H9 (cell line): ENCODE measurements at regions not wholly inside any gene's neighbourhood (a gene's known extent, or its start where the extent isn't known, plus 50 kb on each side); places are given as distances from the start of the nearest gene placed in this dataset.

Source experiments
- DNase-seq: peaks from one replicate; pipeline ENCODE4 v3.0.0-alpha.2; 2017
- H2AFZ ChIP-seq: one replicate; pipeline ENCODE4 v1.6.1; 2013; ENCODE audit warnings: mild to moderate bottlenecking, low read length, control low read depth, moderate library complexity
- H2AK5ac ChIP-seq: 2 replicates; pipeline ENCODE4 v1.6.1; 2013; ENCODE audit warnings: low read length, control low read depth, mixed read lengths; ENCODE audit not compliant: insufficient read length
- H2BK120ac ChIP-seq: one replicate; pipeline ENCODE4 v1.6.1; 2013; ENCODE audit warnings: low read depth, mild to moderate bottlenecking, low read length, control low read depth, inconsistent platforms; ENCODE audit not compliant: poor library complexity, severe bottlenecking
- H2BK12ac ChIP-seq: 2 replicates; pipeline ENCODE4 v1.6.1; 2013; ENCODE audit warnings: low read length, control low read depth, mixed read lengths, low read depth; ENCODE audit not compliant: insufficient read length
- H2BK15ac ChIP-seq: 2 replicates; pipeline ENCODE4 v1.6.1; 2013; ENCODE audit warnings: low read depth, low read length, control low read depth
- H2BK20ac ChIP-seq: one replicate; pipeline ENCODE4 v1.6.1; 2013; ENCODE audit warnings: low read depth, mild to moderate bottlenecking, low read length, control low read depth, inconsistent platforms; ENCODE audit not compliant: poor library complexity, severe bottlenecking
- H2BK5ac ChIP-seq: 2 replicates; pipeline ENCODE4 v1.6.1; 2013; ENCODE audit warnings: low read length, control low read depth, mixed read lengths; ENCODE audit not compliant: insufficient read length
- H3K14ac ChIP-seq: 2 replicates; pipeline ENCODE4 v1.6.1; 2013; ENCODE audit warnings: low read length, control low read depth; ENCODE audit not compliant: insufficient read depth
- H3K18ac ChIP-seq: 2 replicates; pipeline ENCODE4 v1.6.1; 2013; ENCODE audit warnings: low read depth, mild to moderate bottlenecking, mixed read lengths, low read length, control low read depth; ENCODE audit not compliant: insufficient read length
- H3K23ac ChIP-seq: 2 replicates; pipeline ENCODE4 v1.6.1; 2013; ENCODE audit warnings: low read length, control low read depth, mixed read lengths, low read depth; ENCODE audit not compliant: insufficient read length
- H3K23me2 ChIP-seq: 2 replicates; pipeline ENCODE4 v1.6.1; 2013; ENCODE audit warnings: low read depth, mild to moderate bottlenecking, mixed read lengths, low read length, control low read depth; ENCODE audit not compliant: insufficient read length, poor library complexity, severe bottlenecking
- H3K27ac ChIP-seq: 2 replicates; pipeline ENCODE4 v1.5.1; 2013; ENCODE audit warnings: low read length, control low read depth, mixed read lengths, low read depth; ENCODE audit not compliant: insufficient read length
- H3K27me3 ChIP-seq: 2 replicates; pipeline ENCODE4 v1.6.1; 2013; ENCODE audit warnings: low read length, control low read depth, inconsistent platforms; ENCODE audit not compliant: insufficient read depth
- H3K4ac ChIP-seq: 2 replicates; pipeline ENCODE4 v1.6.1; 2013; ENCODE audit warnings: low read depth, mild to moderate bottlenecking, control low read depth, inconsistent platforms, low read length, moderate library complexity
- H3K4me1 ChIP-seq: 2 replicates; pipeline ENCODE4 v1.6.1; 2013; ENCODE audit warnings: low read length, control low read depth, inconsistent platforms; ENCODE audit not compliant: insufficient read depth
- H3K4me2 ChIP-seq: 2 replicates; pipeline ENCODE4 v1.6.1; 2013; ENCODE audit warnings: low read length, control low read depth, mixed read lengths; ENCODE audit not compliant: insufficient read length, insufficient read depth
- H3K56ac ChIP-seq: 2 replicates; pipeline ENCODE4 v1.6.1; 2013; ENCODE audit warnings: low read depth, mild to moderate bottlenecking, mixed read lengths, low read length, control low read depth; ENCODE audit not compliant: insufficient read length
- H3K79me1 ChIP-seq: 2 replicates; pipeline ENCODE4 v1.6.1; 2013; ENCODE audit warnings: low read depth, mild to moderate bottlenecking, moderate library complexity, low read length, control low read depth, inconsistent platforms; ENCODE audit not compliant: insufficient read depth, poor library complexity, severe bottlenecking
- H3K79me2 ChIP-seq: 2 replicates; pipeline ENCODE4 v1.6.1; 2013; ENCODE audit warnings: low read length, control low read depth, inconsistent platforms; ENCODE audit not compliant: insufficient read depth
- H3K9ac ChIP-seq: 2 replicates; pipeline ENCODE4 v1.6.1; 2013; ENCODE audit warnings: low read length, control low read depth, mixed read lengths; ENCODE audit not compliant: insufficient read length; ENCODE audit errors: extremely low read depth
- H3K9me3 ChIP-seq: one replicate; pipeline ENCODE4 v1.6.1; 2013; ENCODE audit warnings: low read depth, low read length, inconsistent platforms; ENCODE audit not compliant: control insufficient read depth
- H3T11ph ChIP-seq: one replicate; pipeline ENCODE4 v1.6.1; 2013; ENCODE audit warnings: mild to moderate bottlenecking, low read length, control low read depth, inconsistent platforms
- H4K20me1 ChIP-seq: one replicate; pipeline ENCODE4 v1.6.1; 2013; ENCODE audit not compliant: control insufficient read depth, insufficient read length, insufficient read depth
- H4K5ac ChIP-seq: 2 replicates; pipeline ENCODE4 v1.6.1; 2013; ENCODE audit warnings: low read depth, mild to moderate bottlenecking, mixed read lengths, low read length, control low read depth; ENCODE audit not compliant: insufficient read length
- H4K8ac ChIP-seq: replicated peaks from 2 replicates; pipeline ENCODE4 v1.6.1; 2013; ENCODE audit warnings: low read length, control low read depth, mixed read lengths, low read depth; ENCODE audit not compliant: insufficient read length
- H4K91ac ChIP-seq: 2 replicates; pipeline ENCODE4 v1.6.1; 2013; ENCODE audit warnings: low read depth, mild to moderate bottlenecking, moderate library complexity, mixed read lengths, low read length, control low read depth; ENCODE audit not compliant: insufficient read length
- H3K27ac Mint-ChIP-seq, 3 experiments: 2 replicates in 2 of 3; 3 replicates in 1 of 3; pipeline ENCODE4 v1.8.0; 2020 to 2021; ENCODE audit warnings: mixed read lengths in 3 of 3, mild to moderate bottlenecking in 1 of 3, moderate library complexity in 1 of 3
- H3K27me3 Mint-ChIP-seq: 2 replicates; pipeline ENCODE4 v1.8.0; 2021; ENCODE audit warnings: low read depth, mild to moderate bottlenecking, moderate library complexity, mixed read lengths
- H3K36me3 Mint-ChIP-seq, 3 experiments: 2 replicates in 2 of 3; 3 replicates in 1 of 3; pipeline ENCODE4 v1.8.0; 2020 to 2021; ENCODE audit warnings: low read depth in 3 of 3, mixed read lengths in 3 of 3; ENCODE audit not compliant: insufficient read depth in 1 of 3
- H3K4me1 Mint-ChIP-seq, 2 experiments: 2 replicates each; pipeline ENCODE4 v1.8.0; 2020; ENCODE audit warnings: mixed read lengths in 2 of 2
- H3K4me3 Mint-ChIP-seq, 2 experiments: 2 replicates in 1 of 2; 3 replicates in 1 of 2; pipeline ENCODE4 v1.8.0; 2020 to 2021; ENCODE audit warnings: mild to moderate bottlenecking in 2 of 2, mixed read lengths in 2 of 2, moderate library complexity in 1 of 2
- H3K9me3 Mint-ChIP-seq, 2 experiments: 2 replicates in 1 of 2; 3 replicates in 1 of 2; pipeline ENCODE4 v1.8.0; 2020; ENCODE audit warnings: mild to moderate bottlenecking in 2 of 2, mixed read lengths in 2 of 2, moderate library complexity in 1 of 2
- WGBS: extraction: QIAGEN DNeasy Blood & Tissue Kit; methylation state at CpG from one replicate; pipeline ENCODE4 v1.1.7; 2013; ENCODE audit warnings: missing lambda C conversion rate, low lambda C conversion rate, mixed read lengths; ENCODE audit not compliant: insufficient read length; ENCODE audit errors: extremely low coverage; 5-methylcytosine and 5-hydroxymethylcytosine counted together
- TF ChIP-seq, protein P1 (sequence below): fragments of 200-600 bp; sonication (generic); conservative IDR thresholded peaks from 3 replicates; pipeline ENCODE4 v1.8.0; 2021; ENCODE audit warnings: antibody characterized with exemption, mild to moderate bottlenecking

DNA sequence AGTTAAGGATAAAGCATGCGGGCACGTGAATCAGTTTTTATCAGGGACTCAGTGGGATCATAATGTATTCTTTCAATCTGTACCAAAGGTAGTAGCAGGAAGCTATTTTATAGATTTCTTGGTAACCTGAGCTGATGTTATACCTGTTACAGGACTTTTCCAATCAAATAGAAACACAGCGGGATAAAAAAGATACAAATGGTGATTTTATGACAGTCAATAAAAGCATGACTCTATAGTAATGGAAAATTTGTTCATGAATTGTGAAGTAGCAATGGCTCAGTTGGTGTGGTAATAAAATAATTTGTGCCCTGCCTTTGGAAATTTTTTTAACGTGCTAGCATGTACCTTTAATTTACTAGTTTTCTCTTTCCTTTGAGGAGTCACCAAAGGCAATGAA lies 300.7 kb upstream of the CELF2 start:
- no peaks in the 10 kb centered on the region for H3K4me1 Mint-ChIP-seq
- H3K4me3 Mint-ChIP-seq = no peak overlapping the region
- Histone ChIP-seq H2BK12ac (no peak overlapping the region), H3K27ac (no peak overlapping the region), H2AK5ac (no peak overlapping the region), H3K4me1 (no peaks in the 10 kb centered on the region), H3K23me2 (no peaks in the 10 kb centered on the region), H2BK15ac (no peak overlapping the region), H4K20me1 (no peaks in the 10 kb centered on the region), H3T11ph (no peak overlapping the region), H2BK20ac (no peak overlapping the region), H4K8ac (no peak overlapping the region), H4K5ac (no peak overlapping the region), H3K9ac (no peak overlapping the region), H3K27me3 (no peaks in the 10 kb centered on the region), H3K79me2 (no peaks in the 10 kb centered on the region), H2AFZ (no peak overlapping the region), H3K18ac (no peak overlapping the region), H3K14ac (no peak overlapping the region), H4K91ac (no peak overlapping the region), H3K4me2 (no peak overlapping the region), H2BK120ac (no peak overlapping the region), H3K4ac (no peak overlapping the region), H3K9me3 (no peaks in the 10 kb centered on the region), H3K23ac (no peak overlapping the region), H3K79me1 (no peaks in the 10 kb centered on the region), H3K56ac (no peak overlapping the region), H2BK5ac (no peak overlapping the region)
- H3K27ac Mint-ChIP-seq = no peak overlapping the region
- no peaks in the 10 kb centered on the region; a peak in 1 of 7 replicates for H3K36me3 Mint-ChIP-seq
- no peak for DNase-seq
- H3K27me3 Mint-ChIP-seq = no peaks in the 10 kb centered on the region
- no peaks in the 10 kb centered on the region for H3K9me3 Mint-ChIP-seq
- WGBS = no CpG with 5 or more reads among the region's 4 CpGs
- TF ChIP-seq, protein P1, sequence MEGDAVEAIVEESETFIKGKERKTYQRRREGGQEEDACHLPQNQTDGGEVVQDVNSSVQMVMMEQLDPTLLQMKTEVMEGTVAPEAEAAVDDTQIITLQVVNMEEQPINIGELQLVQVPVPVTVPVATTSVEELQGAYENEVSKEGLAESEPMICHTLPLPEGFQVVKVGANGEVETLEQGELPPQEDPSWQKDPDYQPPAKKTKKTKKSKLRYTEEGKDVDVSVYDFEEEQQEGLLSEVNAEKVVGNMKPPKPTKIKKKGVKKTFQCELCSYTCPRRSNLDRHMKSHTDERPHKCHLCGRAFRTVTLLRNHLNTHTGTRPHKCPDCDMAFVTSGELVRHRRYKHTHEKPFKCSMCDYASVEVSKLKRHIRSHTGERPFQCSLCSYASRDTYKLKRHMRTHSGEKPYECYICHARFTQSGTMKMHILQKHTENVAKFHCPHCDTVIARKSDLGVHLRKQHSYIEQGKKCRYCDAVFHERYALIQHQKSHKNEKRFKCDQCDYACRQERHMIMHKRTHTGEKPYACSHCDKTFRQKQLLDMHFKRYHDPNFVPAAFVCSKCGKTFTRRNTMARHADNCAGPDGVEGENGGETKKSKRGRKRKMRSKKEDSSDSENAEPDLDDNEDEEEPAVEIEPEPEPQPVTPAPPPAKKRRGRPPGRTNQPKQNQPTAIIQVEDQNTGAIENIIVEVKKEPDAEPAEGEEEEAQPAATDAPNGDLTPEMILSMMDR = no peak
